ENCODE measurements at regions not wholly inside any gene's neighbourhood (a gene's known extent, or its start where the extent isn't known, plus 50 kb on each side); places are given as distances from the start of the nearest gene placed in this dataset.
A peak's percentile ranks its signal among the peaks of the same experiment; 100 is the strongest.

DNA sequence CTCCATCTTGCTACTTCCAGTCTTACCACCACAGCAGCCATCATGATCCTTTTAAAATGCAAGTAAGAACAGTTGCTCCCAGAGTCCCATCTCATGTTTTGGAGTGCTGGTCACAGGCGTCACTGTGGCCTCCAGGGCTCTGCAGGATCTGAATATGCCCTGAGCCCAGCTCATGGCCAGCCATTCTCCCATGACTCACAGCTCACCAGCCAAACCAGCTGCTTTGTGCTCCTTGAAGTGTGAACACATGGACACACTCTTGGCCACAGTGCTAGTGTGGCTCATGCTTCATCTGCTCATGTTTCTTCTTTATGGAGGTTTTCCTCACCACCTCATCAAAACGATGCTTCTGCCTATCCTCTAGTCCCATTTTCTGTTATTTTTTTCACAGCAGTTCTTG, 466.5 kb downstream of the UQCRFS1 start:
- DNase-seq (ENCODE audit: low read depth) = no peak
- no peak for TF ChIP-seq POLR2A (IDR thresholded peaks at IDR 0.05; ENCODE audit: extremely low read depth, insufficient read length)
- TF ChIP-seq, protein P1, sequence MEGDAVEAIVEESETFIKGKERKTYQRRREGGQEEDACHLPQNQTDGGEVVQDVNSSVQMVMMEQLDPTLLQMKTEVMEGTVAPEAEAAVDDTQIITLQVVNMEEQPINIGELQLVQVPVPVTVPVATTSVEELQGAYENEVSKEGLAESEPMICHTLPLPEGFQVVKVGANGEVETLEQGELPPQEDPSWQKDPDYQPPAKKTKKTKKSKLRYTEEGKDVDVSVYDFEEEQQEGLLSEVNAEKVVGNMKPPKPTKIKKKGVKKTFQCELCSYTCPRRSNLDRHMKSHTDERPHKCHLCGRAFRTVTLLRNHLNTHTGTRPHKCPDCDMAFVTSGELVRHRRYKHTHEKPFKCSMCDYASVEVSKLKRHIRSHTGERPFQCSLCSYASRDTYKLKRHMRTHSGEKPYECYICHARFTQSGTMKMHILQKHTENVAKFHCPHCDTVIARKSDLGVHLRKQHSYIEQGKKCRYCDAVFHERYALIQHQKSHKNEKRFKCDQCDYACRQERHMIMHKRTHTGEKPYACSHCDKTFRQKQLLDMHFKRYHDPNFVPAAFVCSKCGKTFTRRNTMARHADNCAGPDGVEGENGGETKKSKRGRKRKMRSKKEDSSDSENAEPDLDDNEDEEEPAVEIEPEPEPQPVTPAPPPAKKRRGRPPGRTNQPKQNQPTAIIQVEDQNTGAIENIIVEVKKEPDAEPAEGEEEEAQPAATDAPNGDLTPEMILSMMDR (IDR thresholded peaks at IDR 0.05; ENCODE audit: low read depth, low read length) = no peak
- TF ChIP-seq, protein P2, sequence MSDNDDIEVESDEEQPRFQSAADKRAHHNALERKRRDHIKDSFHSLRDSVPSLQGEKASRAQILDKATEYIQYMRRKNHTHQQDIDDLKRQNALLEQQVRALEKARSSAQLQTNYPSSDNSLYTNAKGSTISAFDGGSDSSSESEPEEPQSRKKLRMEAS (IDR thresholded peaks at IDR 0.05; ENCODE audit: low read depth, low read length) = no peak
- TF ChIP-seq MYC (IDR thresholded peaks at IDR 0.05; ENCODE audit: low read depth, low read length) = no peak
- H3K4me3 ChIP-seq (ENCODE audit: low read depth, low read length) = no peak overlapping the region

DNA sequence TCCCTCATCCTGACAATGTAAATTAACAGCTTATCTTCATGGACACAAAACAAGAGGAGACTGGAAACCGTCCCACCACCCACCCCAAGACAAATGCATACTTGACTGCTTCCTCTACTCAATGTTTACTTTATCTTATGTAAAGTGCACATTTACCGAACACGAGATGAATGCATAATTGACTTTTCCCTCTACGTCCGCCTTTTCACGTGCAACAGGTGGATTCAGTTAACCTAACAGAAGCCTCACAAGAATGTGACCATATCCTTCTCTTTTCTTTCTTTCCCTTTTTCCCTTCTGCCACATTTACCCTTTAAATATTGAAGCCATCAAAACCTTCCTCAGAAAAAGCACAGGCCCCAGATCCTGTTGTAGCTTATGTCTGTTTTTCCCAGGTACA, 468.0 kb downstream of the UQCRFS1 start:
- TF ChIP-seq POLR2A (IDR thresholded peaks at IDR 0.05; ENCODE audit: extremely low read depth, insufficient read length) (no peak), MYC (IDR thresholded peaks at IDR 0.05; ENCODE audit: low read depth, low read length) (no peak)
- TF ChIP-seq, protein P2 (IDR thresholded peaks at IDR 0.05; ENCODE audit: low read depth, low read length) = no peak
- TF ChIP-seq, protein P1 (IDR thresholded peaks at IDR 0.05; ENCODE audit: low read depth, low read length) = no peak
- no peak for DNase-seq (ENCODE audit: low read depth)
- no peak overlapping the region for H3K4me3 ChIP-seq (ENCODE audit: low read depth, low read length)

DNA sequence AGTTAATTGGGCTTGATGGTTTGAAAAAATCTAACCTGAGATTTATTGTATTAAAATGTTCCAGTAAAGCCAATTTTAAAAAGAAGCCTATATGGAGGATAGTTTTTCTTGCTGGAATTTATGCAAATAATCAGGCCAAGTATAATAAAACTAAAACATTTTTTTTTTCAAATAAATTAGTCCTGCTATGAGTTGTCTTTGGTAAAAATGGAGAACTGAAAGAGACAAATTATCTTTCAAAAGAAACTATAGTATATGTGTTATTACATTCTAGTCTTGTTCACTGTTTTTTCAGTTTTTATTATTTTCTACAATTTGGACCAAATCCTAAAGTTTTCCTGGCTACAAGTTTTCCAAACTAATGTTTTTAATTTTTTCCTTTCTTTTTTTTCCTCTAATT, 468.9 kb downstream of the UQCRFS1 start:
- no peak overlapping the region for H3K4me3 ChIP-seq (ENCODE audit: low read depth, low read length)
- no peak for DNase-seq (ENCODE audit: low read depth)
- TF ChIP-seq, protein P2 (IDR thresholded peaks at IDR 0.05; ENCODE audit: low read depth, low read length) = no peak
- no peak for TF ChIP-seq POLR2A (IDR thresholded peaks at IDR 0.05; ENCODE audit: extremely low read depth, insufficient read length)
- TF ChIP-seq, protein P1 (IDR thresholded peaks at IDR 0.05; ENCODE audit: low read depth, low read length) = no peak
- no peak for TF ChIP-seq MYC (IDR thresholded peaks at IDR 0.05; ENCODE audit: low read depth, low read length)

DNA sequence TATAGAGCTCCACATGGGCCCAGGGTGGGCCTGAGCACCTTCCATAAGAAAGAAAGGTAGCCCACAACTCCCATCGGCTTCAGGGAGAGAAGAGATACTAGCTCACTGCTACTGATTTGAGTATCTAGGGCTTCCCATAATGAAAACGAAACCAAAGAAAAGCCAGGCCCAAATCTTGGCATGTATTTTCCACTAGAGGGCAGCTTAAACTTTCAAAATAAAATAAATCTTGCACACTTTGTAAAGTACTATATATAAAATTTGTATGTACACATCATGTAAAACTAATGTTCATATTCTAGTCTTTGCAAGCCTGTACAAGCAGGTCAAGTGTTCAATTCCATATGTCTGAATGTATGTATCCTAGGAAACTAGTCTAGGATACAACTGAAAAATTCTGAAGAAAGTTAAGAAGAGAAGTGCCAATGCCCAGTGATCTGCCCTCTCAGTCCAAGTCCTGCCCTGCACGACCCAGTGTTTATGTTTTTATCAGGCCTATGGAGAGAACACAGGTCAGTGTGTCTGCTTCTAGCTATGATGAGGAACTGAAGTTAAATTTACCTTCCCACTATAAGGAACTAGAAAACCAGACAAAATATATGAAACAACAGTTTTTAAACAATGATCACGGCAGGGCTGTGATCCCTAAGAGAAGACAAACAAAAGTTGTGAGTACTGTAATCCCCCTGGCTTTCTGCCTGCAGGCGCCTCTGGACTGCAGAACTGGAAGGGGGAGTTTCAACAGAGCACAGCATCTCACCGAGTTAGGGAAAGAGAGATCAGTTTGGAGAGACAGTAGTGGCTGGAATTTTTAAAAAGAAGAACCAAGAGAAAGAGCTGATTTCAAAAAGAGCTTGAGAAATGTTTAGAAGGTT, 475.7 kb downstream of the UQCRFS1 start:
- peak; percentile 33 for DNase-seq (ENCODE audit: low read depth)
- TF ChIP-seq POLR2A (IDR thresholded peaks at IDR 0.05; ENCODE audit: extremely low read depth, insufficient read length) (no peak), MYC (IDR thresholded peaks at IDR 0.05; ENCODE audit: low read depth, low read length) (no peak)
- TF ChIP-seq, protein P2 (IDR thresholded peaks at IDR 0.05; ENCODE audit: low read depth, low read length) = no peak
- TF ChIP-seq, protein P1 (IDR thresholded peaks at IDR 0.05; ENCODE audit: low read depth, low read length) = peak; percentile 18
- no peak overlapping the region for H3K4me3 ChIP-seq (ENCODE audit: low read depth, low read length)

DNA sequence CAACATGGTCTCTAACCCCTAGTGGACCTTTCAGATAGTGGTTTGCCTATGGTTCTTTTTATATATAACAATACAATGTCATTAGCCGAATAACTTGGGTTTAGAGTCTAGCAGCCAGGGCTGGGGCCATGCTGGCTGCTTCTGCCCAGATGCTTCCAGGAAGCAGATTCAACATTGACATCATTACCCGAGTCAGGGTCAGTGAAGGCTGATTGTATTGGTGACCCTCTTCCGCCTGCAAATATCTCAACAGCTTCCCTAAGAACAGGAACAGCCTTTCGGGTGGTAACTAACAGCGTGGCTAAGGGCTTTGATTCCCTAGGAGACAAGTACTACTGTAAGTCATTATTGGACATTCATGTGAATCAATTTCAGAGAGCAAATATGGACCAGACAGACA, 476.4 kb downstream of the UQCRFS1 start:
- H3K4me3 ChIP-seq (ENCODE audit: low read depth, low read length) = no peak overlapping the region
- DNase-seq (ENCODE audit: low read depth) = no peak
- no peak for TF ChIP-seq POLR2A (IDR thresholded peaks at IDR 0.05; ENCODE audit: extremely low read depth, insufficient read length)
- TF ChIP-seq, protein P1 (IDR thresholded peaks at IDR 0.05; ENCODE audit: low read depth, low read length) = no peak
- TF ChIP-seq MYC (IDR thresholded peaks at IDR 0.05; ENCODE audit: low read depth, low read length) = no peak
- TF ChIP-seq, protein P2 (IDR thresholded peaks at IDR 0.05; ENCODE audit: low read depth, low read length) = no peak
